ENCODE measurements at regions not wholly inside any gene's neighbourhood (a gene's known extent, or its start where the extent isn't known, plus 50 kb on each side); places are given as distances from the start of the nearest gene placed in this dataset.
"Not testable (repeated sequence)": the region's sequence is repeated elsewhere in the genome, so short reads cannot be mapped to it uniquely, and the experiment has no call there.

DNA sequence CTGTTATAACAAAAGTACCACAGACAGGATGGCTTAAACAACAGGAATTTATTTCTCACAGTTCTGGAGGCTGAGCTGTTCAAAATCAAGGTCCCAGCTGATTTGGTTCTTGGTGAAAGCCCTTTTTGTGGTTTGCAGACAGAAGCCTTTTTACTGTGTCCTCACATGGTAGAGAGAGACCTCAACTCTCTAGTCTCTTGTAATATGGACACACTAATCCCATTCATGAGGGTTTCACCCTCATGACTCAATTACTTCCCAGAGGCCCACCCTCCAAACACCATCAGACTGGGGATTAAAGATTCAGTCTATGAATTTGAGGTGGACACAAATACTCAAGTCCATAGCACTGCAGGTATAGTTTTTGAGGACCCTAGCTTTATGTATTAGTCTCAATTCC lies 97.3 kb upstream of the WIPF3 start:
- not testable (repeated sequence) for DNase-seq

DNA sequence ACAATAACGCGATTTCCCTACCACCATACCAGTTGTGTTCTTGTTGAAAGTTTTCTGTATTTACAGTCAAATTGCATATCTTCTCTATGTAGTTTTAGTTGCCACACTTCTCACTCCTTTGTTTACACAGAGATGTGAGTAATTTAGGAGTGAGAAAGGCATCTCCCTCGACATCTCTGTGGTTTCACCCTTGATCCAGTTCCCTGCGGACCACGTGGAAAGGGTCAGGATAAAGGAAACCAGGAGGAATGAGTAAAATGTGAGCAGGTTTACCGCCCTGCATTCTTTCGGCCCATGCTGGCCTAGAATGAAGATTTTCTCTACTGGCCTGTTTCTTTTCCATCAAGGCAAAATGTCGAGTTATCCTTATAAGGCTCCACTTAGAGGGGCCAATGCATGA lies 83.2 kb upstream of the WIPF3 start:
- DNase-seq, result not testable (repeated sequence)

DNA sequence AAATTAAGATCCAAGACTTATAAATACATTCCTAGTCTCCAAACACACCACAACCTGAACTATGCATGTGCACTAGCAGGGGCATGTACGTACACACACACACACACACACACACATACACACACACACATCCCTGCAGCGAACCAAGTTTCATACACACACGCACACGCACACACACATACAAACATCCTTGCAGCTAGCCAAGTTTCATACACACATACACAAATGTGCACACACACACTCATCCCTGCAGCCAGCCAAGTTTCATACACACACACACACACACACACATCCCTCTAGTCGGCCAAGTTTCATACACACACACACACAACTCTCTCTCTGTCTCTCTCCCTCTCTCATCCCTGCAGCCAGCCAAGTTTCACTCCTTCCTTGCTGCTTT lies 82.7 kb upstream of the WIPF3 start:
- no peak for DNase-seq

DNA sequence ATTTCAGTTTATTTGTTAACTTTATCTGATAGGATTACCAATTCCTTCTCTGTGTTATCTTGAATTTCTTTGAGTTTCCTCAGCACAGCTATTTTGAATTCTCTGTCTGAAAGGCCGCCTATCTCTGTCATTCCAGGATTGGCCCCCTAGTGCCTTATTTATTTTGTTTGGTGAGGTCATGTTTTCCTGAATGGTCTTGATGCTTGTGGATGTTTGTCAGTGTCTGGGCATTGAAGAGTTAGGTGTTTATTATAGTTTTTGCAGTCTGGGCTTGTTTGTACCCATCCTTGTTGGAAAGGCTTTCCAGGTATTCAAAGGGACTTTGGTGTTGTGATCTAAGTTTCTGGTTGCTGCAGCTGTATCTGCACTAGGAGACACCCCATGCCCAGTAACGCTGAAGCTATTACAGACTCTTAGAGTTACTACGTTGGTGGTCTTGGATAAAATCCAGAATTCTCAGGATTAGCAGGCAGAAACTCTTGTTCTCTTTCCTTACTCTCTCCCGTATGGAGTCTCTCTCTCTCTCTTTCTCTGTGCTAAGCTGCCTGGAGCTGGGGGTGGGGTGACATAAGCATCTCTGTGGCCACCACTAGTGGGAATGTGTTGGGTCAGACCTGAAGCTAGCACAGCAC lies 76.7 kb upstream of the WIPF3 start:
- DNase-seq, result not testable (repeated sequence)

DNA sequence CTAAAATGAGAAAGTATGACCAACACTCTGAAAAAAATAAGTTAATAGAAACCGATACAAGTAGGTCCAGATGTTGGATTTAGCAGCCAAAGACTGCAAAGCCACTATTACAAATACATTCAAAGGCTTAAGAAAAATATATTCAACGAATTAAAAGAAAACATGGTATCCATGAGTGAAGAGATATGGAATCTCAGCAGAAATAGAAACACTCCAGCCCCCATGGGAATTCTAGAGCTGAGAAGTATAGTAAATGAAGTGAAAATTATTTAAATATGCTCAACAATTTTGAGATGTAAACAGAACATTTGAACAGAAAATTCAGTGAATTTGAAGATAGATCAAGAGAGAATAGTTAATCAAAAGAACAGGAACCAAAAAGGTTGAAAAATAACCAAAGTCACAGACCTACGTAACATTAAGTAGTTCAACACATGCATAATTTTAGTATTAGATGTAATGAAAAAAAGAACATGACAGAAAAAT lies 72.0 kb upstream of the WIPF3 start:
- DNase-seq, result no peak

DNA sequence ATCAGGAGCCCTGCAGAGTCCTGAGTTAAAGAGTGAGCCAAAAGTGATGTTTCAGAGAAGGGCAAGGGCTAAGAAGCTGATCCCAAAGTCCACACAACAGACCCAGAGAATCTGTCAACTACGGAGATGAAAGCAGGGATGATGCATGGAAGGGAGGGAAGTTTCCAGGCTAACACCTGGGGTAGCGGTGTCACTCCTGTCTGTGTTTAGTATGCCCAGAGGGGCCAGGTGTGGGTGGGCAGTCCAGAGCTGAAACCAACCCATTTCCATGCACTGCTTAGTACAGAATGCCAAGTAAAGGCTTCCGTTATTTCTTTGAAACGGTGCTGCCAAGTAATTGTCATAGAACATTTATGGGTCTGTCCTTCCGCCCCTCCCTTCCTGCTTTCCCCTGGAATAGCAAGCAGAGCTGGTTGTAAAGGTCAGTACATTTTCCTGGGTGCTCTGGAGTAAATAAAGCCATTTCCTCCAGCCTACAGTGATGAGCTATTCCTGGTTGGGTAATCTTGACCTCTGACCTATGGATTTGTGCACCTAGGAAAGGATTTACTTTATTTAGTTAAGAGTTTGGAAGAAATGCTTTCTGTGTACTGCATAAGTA lies 58.6 kb upstream of the WIPF3 start:
- DNase-seq, result not testable (repeated sequence)

DNA sequence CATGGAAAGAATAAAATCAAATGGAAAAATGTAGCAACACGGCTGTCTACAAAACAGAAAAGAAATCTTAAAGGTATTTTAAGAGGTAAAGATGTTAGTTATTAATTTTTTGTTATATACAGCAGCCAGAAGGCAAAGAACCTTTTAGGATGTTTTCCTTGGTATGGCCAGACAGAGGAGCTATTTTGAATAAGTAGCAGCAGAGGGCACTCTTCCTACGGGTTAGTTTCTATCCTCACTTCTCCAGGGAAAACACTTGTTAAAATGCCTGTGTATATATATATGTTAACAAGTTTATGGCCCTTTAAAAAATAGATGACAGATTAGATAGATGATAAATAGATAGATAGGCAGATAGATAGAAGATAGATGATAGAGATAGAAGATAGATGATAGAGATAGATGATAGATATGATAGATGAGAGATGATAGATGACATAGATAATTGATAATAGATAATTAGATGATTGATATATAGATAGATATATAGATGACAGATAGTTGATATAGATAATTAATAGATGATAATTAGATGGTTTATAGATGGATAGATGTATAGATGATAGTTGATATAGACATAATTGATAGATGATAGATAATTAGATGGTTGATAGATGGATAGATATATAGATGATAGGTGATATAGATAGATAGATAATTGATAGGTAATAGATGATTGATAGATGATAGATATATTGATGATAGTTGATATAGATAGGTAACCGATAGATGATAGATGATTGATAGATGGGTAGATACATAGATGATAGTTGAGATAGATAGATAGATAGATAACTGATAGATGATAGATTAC lies 57.8 kb upstream of the WIPF3 start:
- peak; percentile 39 for DNase-seq

DNA sequence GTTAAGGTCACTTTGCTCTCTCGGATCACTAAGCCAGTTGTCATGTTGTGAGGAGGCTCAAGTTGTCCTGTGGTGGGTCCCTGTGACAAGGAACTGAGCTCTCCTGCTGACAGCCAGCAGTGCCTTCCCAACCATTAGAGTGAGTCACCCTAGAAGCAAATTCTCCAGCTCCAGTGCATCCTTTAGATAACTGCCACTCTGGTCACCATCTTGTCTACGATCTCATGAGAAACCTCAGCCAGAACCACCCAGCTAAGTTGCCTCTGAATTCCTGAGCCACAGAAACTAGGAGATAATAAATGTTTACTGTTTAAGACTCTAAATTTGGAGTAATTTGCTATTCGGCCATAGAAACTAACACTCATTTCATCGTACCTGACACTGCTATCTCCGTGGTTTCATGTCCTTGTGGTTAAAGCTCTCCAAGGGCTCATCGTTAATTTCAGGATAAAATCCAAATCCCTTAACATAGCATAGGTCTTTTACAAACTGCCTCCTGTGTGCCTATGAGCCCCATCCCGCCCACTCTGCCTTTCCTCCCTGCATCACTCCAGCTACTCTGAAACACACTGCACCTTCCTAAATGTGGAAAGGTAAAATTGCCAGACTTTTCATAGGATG lies 56.5 kb upstream of the WIPF3 start:
- DNase-seq, result no peak

DNA sequence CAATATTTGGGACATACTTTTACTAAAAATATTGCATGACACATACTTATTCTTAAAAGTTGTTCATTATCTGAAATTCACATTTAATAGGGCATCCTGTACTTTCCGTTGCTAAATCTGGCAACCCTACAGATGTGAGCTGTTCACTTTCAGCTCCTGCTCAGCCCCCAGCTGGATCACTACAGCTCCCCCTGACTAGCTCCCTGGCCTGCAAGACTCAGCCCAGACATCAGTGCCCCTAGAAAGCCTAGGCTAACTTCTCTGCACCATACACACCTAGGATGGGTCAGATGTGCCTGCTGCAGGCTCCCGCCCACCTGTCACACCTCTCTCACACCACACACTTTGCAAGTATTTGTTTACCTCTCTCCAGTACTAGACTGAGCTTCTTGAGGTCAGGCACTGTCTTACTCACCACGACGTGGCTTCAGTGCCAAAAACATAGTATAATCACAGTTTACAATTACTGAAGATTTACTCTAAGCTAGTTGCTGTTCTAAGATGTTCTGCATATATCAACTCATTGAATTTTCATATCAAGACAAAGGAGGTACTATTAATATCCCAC lies 55.9 kb upstream of the WIPF3 start:
- not testable (repeated sequence) for DNase-seq

DNA sequence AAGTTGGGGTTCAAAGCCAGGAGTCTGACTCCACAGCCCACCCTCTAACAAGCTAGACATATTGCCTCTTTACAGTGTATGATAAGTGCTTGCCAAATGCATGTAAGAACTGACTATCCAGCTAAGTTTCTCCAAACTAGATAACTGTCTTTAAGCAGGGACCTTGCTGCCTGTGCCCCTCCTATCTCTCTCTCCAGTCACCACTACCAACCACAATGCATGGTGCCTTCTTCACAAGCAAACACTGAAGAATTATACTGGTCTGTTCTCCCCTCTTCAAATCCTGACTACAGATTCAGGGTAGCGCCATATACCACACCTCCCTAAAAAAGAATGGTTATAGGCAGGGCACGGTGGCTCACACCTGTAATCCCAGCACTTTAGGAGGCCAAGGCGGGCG lies 55.3 kb upstream of the WIPF3 start:
- not testable (repeated sequence) for DNase-seq

DNA sequence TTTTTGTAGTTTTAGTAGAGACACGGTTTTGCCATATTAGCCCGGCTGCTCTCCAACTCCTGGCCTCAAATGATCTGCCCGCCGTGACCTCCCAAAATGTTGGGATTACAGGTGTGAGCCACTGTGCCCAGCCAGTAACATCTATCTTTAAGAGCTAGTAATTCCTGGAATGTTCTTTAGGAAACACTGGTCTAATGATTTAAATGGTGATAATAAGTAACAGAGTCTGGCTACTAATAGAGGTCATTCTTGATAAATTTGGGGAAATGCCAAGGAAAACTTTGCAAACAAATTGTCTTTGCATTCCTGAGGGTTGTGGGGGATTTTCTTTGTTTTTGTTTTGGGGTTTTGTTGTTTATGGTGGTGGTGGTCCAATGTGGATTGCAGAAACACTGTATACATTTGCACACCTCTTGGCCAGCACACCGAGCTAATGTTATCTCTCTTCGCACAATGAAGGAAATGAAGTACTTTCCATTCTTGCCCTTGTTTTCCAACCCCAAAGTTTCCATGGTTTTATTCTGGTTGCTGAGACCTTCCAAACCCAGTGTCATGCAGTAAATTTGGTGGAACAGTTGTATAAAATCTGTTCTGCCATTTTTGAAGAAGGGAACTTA lies 51.3 kb upstream of the WIPF3 start:
- DNase-seq, result no peak

All from DMS79 (cell line).